Activated naive CD8-positive, alpha-beta T cell treated with anti-CD3 and anti-CD28 coated beads, Interleukin-2, amount 10 ng/mL, durations not matched to agents 7 days and 5 days (primary cell): ENCODE measurements at regions not wholly inside any gene's neighbourhood (a gene's known extent, or its start where the extent isn't known, plus 50 kb on each side); places are given as distances from the start of the nearest gene placed in this dataset.

ENCODE experiments used
- ATAC-seq: fragments of 150-1000 bp; cut with Tn5 transposase; one replicate; pipeline ENCODE4 v1.10.0; 2021; ENCODE audit warnings: low read depth, moderate library complexity
- POLR2A ChIA-PET: fragments of 350-600 bp; sonication (Branson Sonifier 250); formaldehyde crosslinking; loops from one replicate; lab custom pipeline; 2021; ENCODE audit warnings: antibody characterized with exemption; lab: Charles Lee
- DNase-seq: peaks from one replicate; pipeline ENCODE4 v3.0.0; 2021
- H3K27ac Mint-ChIP-seq: one replicate; pipeline ENCODE4 v1.8.0; 2022; ENCODE audit warnings: mild to moderate bottlenecking, mixed read lengths
- H3K27me3 Mint-ChIP-seq: one replicate; pipeline ENCODE4 v1.8.0; 2022; ENCODE audit warnings: mild to moderate bottlenecking, moderate library complexity, mixed read lengths
- H3K36me3 Mint-ChIP-seq: one replicate; pipeline ENCODE4 v1.8.0; 2021; ENCODE audit warnings: mild to moderate bottlenecking, mixed read lengths
- H3K4me1 Mint-ChIP-seq: one replicate; pipeline ENCODE4 v1.8.0; 2021; ENCODE audit warnings: mixed read lengths
- H3K4me3 Mint-ChIP-seq: one replicate; pipeline ENCODE4 v1.8.0; 2022; ENCODE audit warnings: mild to moderate bottlenecking, moderate library complexity, mixed read lengths
- H3K9me3 Mint-ChIP-seq: one replicate; pipeline ENCODE4 v1.8.0; 2021; ENCODE audit warnings: mixed read lengths

DNA sequence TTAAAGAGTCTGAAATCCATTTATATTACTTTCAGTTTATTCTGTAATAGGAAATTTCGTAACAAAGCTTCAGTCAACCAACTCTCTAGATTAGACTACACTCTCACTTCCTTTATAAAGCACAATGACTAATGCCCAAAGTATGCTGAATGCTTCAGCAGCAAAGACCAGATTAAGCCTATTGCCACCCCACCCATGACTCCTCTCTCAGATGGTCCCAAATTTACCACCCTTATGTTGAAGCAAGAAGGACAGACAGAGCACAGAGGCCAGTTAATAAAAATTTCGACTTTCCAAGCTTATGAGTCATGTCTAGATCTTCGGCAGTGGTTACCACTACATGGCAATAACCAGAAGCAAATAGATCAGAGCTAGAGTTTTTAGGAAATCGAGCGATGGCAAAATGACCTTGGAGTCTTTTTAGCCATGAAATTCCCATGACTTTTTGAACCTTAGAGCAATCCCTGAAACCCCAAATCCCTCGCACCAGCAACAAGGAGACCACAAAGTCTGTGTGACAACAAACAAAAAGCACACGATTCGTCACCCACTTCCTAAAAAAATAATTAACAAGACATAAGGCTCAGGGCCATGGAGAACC, 287.8 kb upstream of the RASA1 start:
- no peaks in the 10 kb centered on the region for H3K9me3 Mint-ChIP-seq
- peaks cover 11% of the 10 kb centered on the region for H3K27me3 Mint-ChIP-seq
- H3K36me3 Mint-ChIP-seq, result no peaks in the 10 kb centered on the region
- ATAC-seq, result no peak
- POLR2A ChIA-PET, result no interaction called here
- no peak for DNase-seq
- no peak overlapping the region for H3K4me3 Mint-ChIP-seq
- no peaks in the 10 kb centered on the region for H3K4me1 Mint-ChIP-seq
- H3K27ac Mint-ChIP-seq, result no peak overlapping the region

DNA sequence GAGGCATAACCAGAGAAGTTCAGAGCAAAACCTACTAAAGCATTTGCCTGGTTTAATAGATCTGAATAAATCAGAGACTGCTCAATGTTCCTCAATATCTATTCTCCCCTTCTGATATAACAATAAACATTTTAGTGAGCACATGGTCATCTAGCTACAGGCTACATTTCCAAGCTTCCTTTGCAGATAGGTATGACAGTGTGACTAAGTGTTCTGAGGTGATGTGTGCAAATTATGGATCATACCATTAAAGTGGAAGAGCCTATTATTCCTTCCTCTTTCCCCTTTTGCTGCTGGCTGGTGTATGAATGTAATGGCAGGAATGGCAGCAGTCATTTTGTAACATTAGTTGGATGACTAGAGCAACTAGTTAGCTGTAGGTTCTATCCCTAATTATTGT, 285.8 kb upstream of the RASA1 start:
- no peak for ATAC-seq
- no peak overlapping the region for H3K27ac Mint-ChIP-seq

DNA sequence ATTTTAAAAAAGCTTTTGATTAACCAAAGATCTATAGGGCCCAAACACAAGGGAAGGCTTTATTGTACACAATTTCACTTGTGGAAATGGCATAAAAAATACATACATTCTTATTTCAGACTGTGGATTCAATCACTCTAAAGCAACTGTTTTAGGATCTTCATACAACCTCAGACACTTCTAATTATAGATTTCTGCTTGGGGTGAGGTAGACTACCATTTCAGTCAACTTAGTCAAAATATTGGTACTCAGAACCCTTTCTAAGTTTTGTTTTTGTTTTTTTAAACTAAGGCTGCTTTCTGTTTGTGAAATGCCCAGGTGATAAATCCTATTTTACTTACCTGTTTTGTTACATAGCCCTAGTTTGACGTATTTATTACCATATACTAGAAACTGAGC, 284.5 kb upstream of the RASA1 start:
- no peak overlapping the region for H3K27ac Mint-ChIP-seq
- POLR2A ChIA-PET, result no interaction called here

More for the DNA sequence above, 285.8 kb upstream of the RASA1 start:
- H3K4me3 Mint-ChIP-seq, result no peak overlapping the region
- POLR2A ChIA-PET, result no interaction called here
- no peaks in the 10 kb centered on the region for H3K36me3 Mint-ChIP-seq
- no peak for DNase-seq
- no peaks in the 10 kb centered on the region for H3K9me3 Mint-ChIP-seq
- H3K27me3 Mint-ChIP-seq, result peaks cover 5% of the 10 kb centered on the region
- no peaks in the 10 kb centered on the region for H3K4me1 Mint-ChIP-seq

DNA sequence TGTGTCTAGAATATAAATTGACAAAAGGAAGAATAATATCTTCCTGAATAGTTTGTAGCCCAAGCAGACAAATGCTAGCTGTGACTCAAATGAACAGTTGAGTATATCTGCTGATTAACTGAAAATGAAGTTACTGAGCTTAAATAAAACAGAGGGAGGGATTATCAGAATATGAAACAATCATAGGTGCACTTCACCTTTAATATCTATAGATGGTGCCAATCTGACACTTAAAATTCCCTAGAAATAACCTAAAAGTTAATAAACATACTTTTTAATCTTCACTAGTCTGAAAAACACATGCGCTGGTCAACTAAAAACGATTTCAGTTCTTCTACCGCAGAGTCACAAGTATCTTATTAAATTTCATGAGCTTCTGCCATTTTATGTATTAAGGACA, 280.8 kb upstream of the RASA1 start:
- H3K27me3 Mint-ChIP-seq, result peaks cover 11% of the 10 kb centered on the region
- H3K4me3 Mint-ChIP-seq, result no peak overlapping the region
- POLR2A ChIA-PET, result no interaction called here

More for the DNA sequence above, 284.5 kb upstream of the RASA1 start:
- no peaks in the 10 kb centered on the region for H3K9me3 Mint-ChIP-seq
- no peak for DNase-seq
- no peaks in the 10 kb centered on the region for H3K36me3 Mint-ChIP-seq
- peaks cover 11% of the 10 kb centered on the region for H3K27me3 Mint-ChIP-seq
- no peak for ATAC-seq
- no peak overlapping the region for H3K4me3 Mint-ChIP-seq
- H3K4me1 Mint-ChIP-seq, result no peaks in the 10 kb centered on the region

GRCh38 chr5:86997516-86997915, 270.2 kb upstream of the RASA1 start:
- Mint-ChIP-seq H3K27ac (no peak overlapping the region), H3K27me3 (peaks cover 7% of the 10 kb centered on the region), H3K4me3 (no peak overlapping the region), H3K9me3 (no peaks in the 10 kb centered on the region), H3K36me3 (no peaks in the 10 kb centered on the region), H3K4me1 (no peaks in the 10 kb centered on the region)
- no peak for DNase-seq
- ATAC-seq, result no peak
- POLR2A ChIA-PET, result no interaction called here

More for the DNA sequence above, 280.8 kb upstream of the RASA1 start:
- H3K27ac Mint-ChIP-seq, result no peak overlapping the region
- H3K36me3 Mint-ChIP-seq, result no peaks in the 10 kb centered on the region
- no peaks in the 10 kb centered on the region for H3K4me1 Mint-ChIP-seq
- DNase-seq, result no peak
- H3K9me3 Mint-ChIP-seq, result no peaks in the 10 kb centered on the region
- no peak for ATAC-seq

GRCh38 chr5:86999951-87000350, 267.7 kb upstream of the RASA1 start:
- Mint-ChIP-seq H3K27ac (no peak overlapping the region), H3K36me3 (no peaks in the 10 kb centered on the region), H3K4me3 (no peak overlapping the region), H3K27me3 (peaks cover 7% of the 10 kb centered on the region), H3K9me3 (no peaks in the 10 kb centered on the region), H3K4me1 (no peaks in the 10 kb centered on the region)
- DNase-seq, result no peak
- ATAC-seq, result no peak
- POLR2A ChIA-PET, result no interaction called here

GRCh38 chr5:87002485-87002884, 265.2 kb upstream of the RASA1 start:
- POLR2A ChIA-PET, result no interaction called here
- H3K4me3 Mint-ChIP-seq, result no peak overlapping the region
- no peak for ATAC-seq
- H3K27me3 Mint-ChIP-seq, result peaks cover 7% of the 10 kb centered on the region
- no peak overlapping the region for H3K27ac Mint-ChIP-seq
- no peaks in the 10 kb centered on the region for H3K4me1 Mint-ChIP-seq
- no peaks in the 10 kb centered on the region for H3K36me3 Mint-ChIP-seq
- DNase-seq, result no peak
- H3K9me3 Mint-ChIP-seq, result no peaks in the 10 kb centered on the region

DNA sequence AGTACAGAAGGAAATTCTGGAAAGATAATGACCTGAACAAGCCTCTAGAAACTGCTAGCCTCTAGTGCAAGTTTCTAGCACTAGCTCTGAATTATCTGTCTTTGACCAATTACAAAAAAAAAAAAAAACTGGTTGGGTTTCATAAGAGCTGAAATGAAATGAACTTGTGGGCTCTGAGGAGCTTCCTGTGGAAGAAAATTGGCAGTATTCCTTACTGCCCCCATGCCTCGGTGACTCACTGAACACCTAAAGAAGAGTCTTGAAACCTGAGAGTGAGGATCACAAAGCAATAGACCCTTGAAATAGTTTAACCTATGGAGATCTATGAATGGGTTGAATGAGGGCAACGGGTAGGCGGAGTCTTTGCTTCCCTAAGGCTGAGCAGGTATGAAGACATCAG, 263.6 kb upstream of the RASA1 start:
- H3K9me3 Mint-ChIP-seq, result no peaks in the 10 kb centered on the region
- H3K4me3 Mint-ChIP-seq, result no peak overlapping the region
- no peak overlapping the region for H3K27ac Mint-ChIP-seq
- H3K36me3 Mint-ChIP-seq, result no peaks in the 10 kb centered on the region
- no peak for DNase-seq
- peaks cover 6% of the 10 kb centered on the region for H3K27me3 Mint-ChIP-seq
- POLR2A ChIA-PET, result no interaction called here
- no peaks in the 10 kb centered on the region for H3K4me1 Mint-ChIP-seq
- ATAC-seq, result no peak

DNA sequence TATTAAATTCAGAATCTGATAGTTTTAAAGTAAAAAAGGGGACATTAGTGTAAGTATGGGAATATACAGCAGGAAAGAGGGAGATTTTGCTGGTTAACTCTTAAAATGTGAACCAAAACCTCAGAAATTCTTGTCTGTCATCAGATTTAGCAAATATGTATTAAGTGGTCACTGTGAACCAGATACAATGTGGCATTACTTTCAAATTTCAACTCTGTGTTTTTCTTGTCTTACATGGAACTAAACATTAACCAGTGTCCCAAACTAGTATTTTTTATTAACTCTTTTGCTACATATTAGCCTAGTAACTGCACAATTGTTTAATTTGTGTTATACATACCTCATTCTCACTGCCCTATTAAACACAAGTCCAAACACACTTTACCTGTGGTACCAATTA, 259.9 kb upstream of the RASA1 start:
- DNase-seq, result no peak
- ATAC-seq, result no peak
- no peaks in the 10 kb centered on the region for H3K9me3 Mint-ChIP-seq
- POLR2A ChIA-PET, result no interaction called here
- no peaks in the 10 kb centered on the region for H3K4me1 Mint-ChIP-seq
- H3K4me3 Mint-ChIP-seq, result no peak overlapping the region
- peaks cover 7% of the 10 kb centered on the region for H3K27me3 Mint-ChIP-seq
- no peak overlapping the region for H3K27ac Mint-ChIP-seq
- H3K36me3 Mint-ChIP-seq, result no peaks in the 10 kb centered on the region

GRCh38 chr5:87008751-87009560, 258.7 kb upstream of the RASA1 start:
- Mint-ChIP-seq H3K27ac (no peak overlapping the region), H3K4me3 (no peak overlapping the region), H3K9me3 (no peaks in the 10 kb centered on the region), H3K36me3 (no peaks in the 10 kb centered on the region), H3K27me3 (peaks cover 7% of the 10 kb centered on the region), H3K4me1 (no peaks in the 10 kb centered on the region)
- ATAC-seq (no peak), DNase-seq (no peak)
- POLR2A ChIA-PET, result no interaction called here

- Mint-ChIP-seq H3K4me3 (no peak overlapping the region), H3K36me3 (no peaks in the 10 kb centered on the region), H3K9me3 (no peaks in the 10 kb centered on the region), H3K4me1 (no peaks in the 10 kb centered on the region), H3K27ac (no peak overlapping the region), H3K27me3 (peaks cover 5% of the 10 kb centered on the region)
- ATAC-seq (no peak), DNase-seq (no peak)
- POLR2A ChIA-PET, result no interaction called here
Measured at GRCh38 chr5:87010736-87011135, 256.9 kb upstream of the RASA1 start.

GRCh38 chr5:87015901-87016300, 251.8 kb upstream of the RASA1 start:
- ATAC-seq, result no peak
- Mint-ChIP-seq H3K9me3 (no peaks in the 10 kb centered on the region), H3K36me3 (no peaks in the 10 kb centered on the region), H3K27ac (no peak overlapping the region), H3K27me3 (no peaks in the 10 kb centered on the region), H3K4me1 (peaks cover 14% of the 10 kb centered on the region), H3K4me3 (no peak overlapping the region)
- POLR2A ChIA-PET, result no interaction called here
- DNase-seq, result no peak

DNA sequence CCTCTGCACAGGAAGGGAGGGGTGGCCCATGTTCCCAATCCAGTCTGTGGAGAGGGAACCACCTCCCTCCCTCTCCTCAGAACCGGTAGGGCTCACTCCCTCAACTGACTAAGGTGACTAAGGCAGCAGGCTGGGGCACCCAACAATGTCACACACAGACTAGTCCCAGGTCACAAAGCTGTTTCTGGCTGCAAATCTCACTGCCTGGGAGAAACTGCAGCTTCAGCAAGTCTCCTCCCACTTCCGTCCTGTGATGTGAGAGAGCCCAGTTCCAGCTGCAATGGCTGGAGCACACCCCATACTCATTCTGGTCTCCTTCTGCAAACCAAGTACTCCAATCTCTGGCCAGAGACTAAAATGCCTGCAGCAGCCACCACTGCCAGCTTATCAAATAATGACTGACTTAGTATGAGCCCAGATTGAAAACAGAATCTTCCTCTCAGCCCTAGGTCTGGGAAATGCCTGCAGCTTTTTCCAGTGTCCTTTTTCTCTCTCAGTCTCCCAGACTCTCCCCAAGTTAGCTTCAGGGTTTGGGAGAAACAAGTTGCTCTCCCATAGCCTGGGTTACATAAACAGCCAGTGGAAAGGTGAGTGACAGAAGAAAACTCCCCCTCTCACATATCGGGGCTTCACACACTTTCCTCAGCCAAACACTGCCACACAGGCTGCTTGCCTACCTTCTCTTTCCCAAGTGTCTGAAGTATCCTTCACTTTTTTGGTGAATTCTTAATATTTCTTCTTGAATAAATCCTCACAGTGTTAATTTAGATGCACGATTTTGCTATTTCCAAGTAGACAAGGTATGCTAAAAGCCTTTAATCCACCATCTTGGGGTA, 247.4 kb upstream of the RASA1 start:
- H3K9me3 Mint-ChIP-seq, result peaks cover 12% of the 10 kb centered on the region
- DNase-seq (peak; percentile 38), ATAC-seq (peak; percentile 96)
- H3K4me1 Mint-ChIP-seq, result peaks cover 15% of the 10 kb centered on the region
- peak overlapping the region; percentile 58 for H3K27ac Mint-ChIP-seq
- H3K36me3 Mint-ChIP-seq, result peaks cover 5% of the 10 kb centered on the region
- peak overlapping the region; percentile 47 for H3K4me3 Mint-ChIP-seq
- no peaks in the 10 kb centered on the region for H3K27me3 Mint-ChIP-seq
- POLR2A ChIA-PET, result interaction anchor here (0.5 to 1.0 kb wide), 2 partner anchors 221 to 248 kb away, joined by 3 read pairs; no protein-coding TSS in a partner anchor
